Heart left ventricle (tissue), 13 donors: ENCODE measurements at regions not wholly inside any gene's neighbourhood (a gene's known extent, or its start where the extent isn't known, plus 50 kb on each side); places are given as distances from the start of the nearest gene placed in this dataset.

Experiments
- POLR2A ChIP-seq, 2 donors: fragments of 450-650 bp; IDR thresholded peaks; one replicate each; pipeline ENCODE4 v1.6.1; 2017; ENCODE audit warnings: antibody characterized with exemption in 2 of 2, mild to moderate bottlenecking in 2 of 2, moderate library complexity in 2 of 2
- TF ChIP-seq, protein P1 (sequence below), 12 donors: fragments of 200-600 bp; sonication (generic) in 4 of 12; IDR thresholded peaks; one replicate each; pipeline versions ENCODE4 v1.5.0 to v1.8.0; 2018 to 2022; ENCODE audit warnings: antibody characterized with exemption in 12 of 12, mild to moderate bottlenecking in 5 of 12
- donor health status: ischemic (EF 13 %, LVEDD 7.1; RV severe dilation, severe dysfunction).
- donor health status: DM: no; HTN: yes; CAD: no.
- donor health status: DM: no; HTN: no; CAD: no.
- donor health status: ischemic (EF 25% LVEDD 6.9; RV normal size, moderate dysfunction).
- donor health status: ischemic (EF 25% LVEDD 5.7; RV mildly dilated, moderate dysfunction).
- donor health status: ischemic (EF 35%, LVEDD 5.7; RV mildly dilated, moderate dysfunction).
- donor health status: nonischemic (EF 11% LVEDD 7.7; RV severe dilation, severe dysfunction).
- donor health status: DM: yes; HTN: yes; CAD: no.
- donor health status: PGD.
- donor health status: ischemic (EF 29% LVEDD 5.4; RV normal size, mild dysfunction).
- donor health status: nonischemic (EF 23%, LVEDD 6.1; RV moderate dilation, normal function).

- TF ChIP-seq, protein P1, sequence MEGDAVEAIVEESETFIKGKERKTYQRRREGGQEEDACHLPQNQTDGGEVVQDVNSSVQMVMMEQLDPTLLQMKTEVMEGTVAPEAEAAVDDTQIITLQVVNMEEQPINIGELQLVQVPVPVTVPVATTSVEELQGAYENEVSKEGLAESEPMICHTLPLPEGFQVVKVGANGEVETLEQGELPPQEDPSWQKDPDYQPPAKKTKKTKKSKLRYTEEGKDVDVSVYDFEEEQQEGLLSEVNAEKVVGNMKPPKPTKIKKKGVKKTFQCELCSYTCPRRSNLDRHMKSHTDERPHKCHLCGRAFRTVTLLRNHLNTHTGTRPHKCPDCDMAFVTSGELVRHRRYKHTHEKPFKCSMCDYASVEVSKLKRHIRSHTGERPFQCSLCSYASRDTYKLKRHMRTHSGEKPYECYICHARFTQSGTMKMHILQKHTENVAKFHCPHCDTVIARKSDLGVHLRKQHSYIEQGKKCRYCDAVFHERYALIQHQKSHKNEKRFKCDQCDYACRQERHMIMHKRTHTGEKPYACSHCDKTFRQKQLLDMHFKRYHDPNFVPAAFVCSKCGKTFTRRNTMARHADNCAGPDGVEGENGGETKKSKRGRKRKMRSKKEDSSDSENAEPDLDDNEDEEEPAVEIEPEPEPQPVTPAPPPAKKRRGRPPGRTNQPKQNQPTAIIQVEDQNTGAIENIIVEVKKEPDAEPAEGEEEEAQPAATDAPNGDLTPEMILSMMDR (IDR thresholded peaks at IDR 0.05): no peak
- TF ChIP-seq POLR2A (IDR thresholded peaks at IDR 0.05): no peak
These were observed 350.2 kb upstream of the SHH start for GRCh38 chr7:156162451-156162850.
